Suprapubic skin (tissue), 4 donors: ENCODE measurements at regions not wholly inside any gene's neighbourhood (a gene's known extent, or its start where the extent isn't known, plus 50 kb on each side); places are given as distances from the start of the nearest gene placed in this dataset.

ENCODE experiments used
- DNase-seq, 2 donors: peaks; one replicate each; pipeline ENCODE4 v3.0.0-alpha.2; 2019; ENCODE audit warnings: low spot score in 2 of 2
- H3K27ac ChIP-seq: fragments of 200-600 bp; sonication (generic); one replicate; pipeline ENCODE4 v1.5.1; 2019
- H3K27me3 ChIP-seq: fragments of 200-600 bp; sonication (generic); one replicate; pipeline ENCODE4 v1.5.1; 2019
- H3K36me3 ChIP-seq: fragments of 200-600 bp; sonication (generic); one replicate; pipeline ENCODE4 v1.5.1; 2019
- H3K4me1 ChIP-seq: fragments of 200-600 bp; sonication (generic); one replicate; pipeline ENCODE4 v1.5.1; 2019
- H3K4me3 ChIP-seq: fragments of 200-600 bp; sonication (generic); one replicate; pipeline ENCODE4 v1.5.1; 2019; ENCODE audit warnings: mild to moderate bottlenecking
- H3K9me3 ChIP-seq: fragments of 200-600 bp; sonication (generic); one replicate; pipeline ENCODE4 v1.5.1; 2019
- EP300 ChIP-seq: sonication (generic); formaldehyde crosslinking; IDR thresholded peaks from one replicate; pipeline ENCODE4 v1.6.1; 2017; ENCODE audit warnings: antibody characterized with exemption
- POLR2A ChIP-seq, 2 donors: fragments of 450-650 bp; IDR thresholded peaks; one replicate each; pipeline ENCODE4 v1.6.1; 2017; ENCODE audit warnings: antibody characterized with exemption in 2 of 2, mild to moderate bottlenecking in 2 of 2, moderate library complexity in 2 of 2
- POLR2AphosphoS5 ChIP-seq, 3 donors: sonication (generic); formaldehyde crosslinking; IDR thresholded peaks; one replicate each; pipeline ENCODE4 v1.6.1; 2017; ENCODE audit warnings: antibody characterized with exemption in 3 of 3
- WGBS: methylation state at CpG from one replicate; pipeline ENCODE4 v1.1.5; 2018; 5-methylcytosine and 5-hydroxymethylcytosine counted together
- TF ChIP-seq, protein P1 (sequence below), 2 donors: fragments of 200-600 bp in 1 of 2; fragments of 450-650 bp in 1 of 2; sonication (generic) in 1 of 2; IDR thresholded peaks; one replicate each; pipeline ENCODE4 v1.5.1; 2016 to 2019; ENCODE audit warnings: antibody characterized with exemption in 2 of 2, mild to moderate bottlenecking in 1 of 2, moderate library complexity in 1 of 2

DNA sequence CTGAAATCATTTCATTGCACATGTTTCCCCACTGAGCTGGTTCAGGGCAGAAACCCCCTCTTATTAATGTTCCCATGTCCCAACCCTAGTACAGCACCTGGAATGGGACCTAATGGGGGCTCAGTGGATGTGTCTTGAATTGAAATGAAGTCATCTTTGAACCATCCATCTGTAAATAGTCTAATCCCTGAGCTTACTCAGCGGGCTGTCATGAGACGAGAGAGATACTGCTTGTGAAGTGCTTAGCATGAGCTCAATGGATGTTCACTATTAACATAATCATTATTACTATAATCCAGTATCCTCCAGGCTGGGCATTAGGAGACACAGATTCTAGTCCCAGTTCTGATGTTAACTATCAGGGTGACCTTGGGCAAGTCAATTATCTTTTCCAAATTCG, 106.6 kb upstream of the LRFN2 start:
- 82% methylated on average over 3 of the region's 3 CpGs for WGBS
- Histone ChIP-seq H3K36me3 (no peaks in the 10 kb centered on the region), H3K27me3 (no peaks in the 10 kb centered on the region), H3K9me3 (no peaks in the 10 kb centered on the region), H3K4me1 (no peaks in the 10 kb centered on the region), H3K27ac (no peak overlapping the region), H3K4me3 (no peak overlapping the region)
- no peak for DNase-seq
- TF ChIP-seq, protein P1, sequence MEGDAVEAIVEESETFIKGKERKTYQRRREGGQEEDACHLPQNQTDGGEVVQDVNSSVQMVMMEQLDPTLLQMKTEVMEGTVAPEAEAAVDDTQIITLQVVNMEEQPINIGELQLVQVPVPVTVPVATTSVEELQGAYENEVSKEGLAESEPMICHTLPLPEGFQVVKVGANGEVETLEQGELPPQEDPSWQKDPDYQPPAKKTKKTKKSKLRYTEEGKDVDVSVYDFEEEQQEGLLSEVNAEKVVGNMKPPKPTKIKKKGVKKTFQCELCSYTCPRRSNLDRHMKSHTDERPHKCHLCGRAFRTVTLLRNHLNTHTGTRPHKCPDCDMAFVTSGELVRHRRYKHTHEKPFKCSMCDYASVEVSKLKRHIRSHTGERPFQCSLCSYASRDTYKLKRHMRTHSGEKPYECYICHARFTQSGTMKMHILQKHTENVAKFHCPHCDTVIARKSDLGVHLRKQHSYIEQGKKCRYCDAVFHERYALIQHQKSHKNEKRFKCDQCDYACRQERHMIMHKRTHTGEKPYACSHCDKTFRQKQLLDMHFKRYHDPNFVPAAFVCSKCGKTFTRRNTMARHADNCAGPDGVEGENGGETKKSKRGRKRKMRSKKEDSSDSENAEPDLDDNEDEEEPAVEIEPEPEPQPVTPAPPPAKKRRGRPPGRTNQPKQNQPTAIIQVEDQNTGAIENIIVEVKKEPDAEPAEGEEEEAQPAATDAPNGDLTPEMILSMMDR (IDR thresholded peaks at IDR 0.05), result no peak
- TF ChIP-seq EP300, result no peak
- no peak for TF ChIP-seq POLR2A (IDR thresholded peaks at IDR 0.05)
- TF ChIP-seq POLR2AphosphoS5 (IDR thresholded peaks at IDR 0.05), result no peak

- DNase-seq, result no peak
- 91% methylated on average over 2 of the region's 2 CpGs for WGBS
- H3K27ac ChIP-seq, result no peak overlapping the region
- no peak for TF ChIP-seq EP300
- TF ChIP-seq, protein P1 (IDR thresholded peaks at IDR 0.05), result no peak
- TF ChIP-seq POLR2AphosphoS5 (IDR thresholded peaks at IDR 0.05), result no peak
- TF ChIP-seq POLR2A (IDR thresholded peaks at IDR 0.05), result no peak
- H3K4me3 ChIP-seq, result no peak overlapping the region
- peaks cover 10% of the 10 kb centered on the region for H3K27me3 ChIP-seq
- H3K9me3 ChIP-seq, result no peaks in the 10 kb centered on the region
- no peaks in the 10 kb centered on the region for H3K36me3 ChIP-seq
- no peaks in the 10 kb centered on the region for H3K4me1 ChIP-seq
Measured at GRCh38 chr6:40692337-40692736, 105.2 kb upstream of the LRFN2 start.

DNA sequence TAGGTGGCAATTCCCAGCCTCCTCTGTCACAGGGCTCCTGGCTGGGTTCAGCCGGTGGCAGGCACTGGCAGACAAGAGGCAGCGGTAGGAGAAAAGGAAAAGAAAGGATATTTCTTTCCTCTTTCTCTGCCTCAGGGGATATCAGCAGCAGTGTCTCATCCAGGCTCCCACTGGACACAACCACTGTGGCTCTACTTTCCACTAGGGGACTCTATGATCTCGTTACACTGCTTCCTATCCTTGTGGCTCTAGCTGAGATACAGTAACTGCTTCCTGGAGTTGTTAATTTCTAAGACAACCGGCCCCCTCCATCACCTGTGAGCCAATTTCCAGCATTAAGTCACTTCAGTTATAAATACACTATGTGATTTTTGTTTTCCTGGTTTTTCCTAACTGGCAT, 102.0 kb upstream of the LRFN2 start:
- Histone ChIP-seq H3K36me3 (no peaks in the 10 kb centered on the region), H3K27me3 (peaks cover 26% of the 10 kb centered on the region), H3K27ac (no peak overlapping the region), H3K4me1 (no peaks in the 10 kb centered on the region), H3K9me3 (peaks cover 3% of the 10 kb centered on the region), H3K4me3 (no peak overlapping the region)
- WGBS, result 73% methylated on average over 4 of the region's 4 CpGs
- DNase-seq, result no peak
- TF ChIP-seq, protein P1 (IDR thresholded peaks at IDR 0.05), result no peak
- TF ChIP-seq POLR2AphosphoS5 (IDR thresholded peaks at IDR 0.05) (no peak), POLR2A (IDR thresholded peaks at IDR 0.05) (no peak), EP300 (no peak)

DNA sequence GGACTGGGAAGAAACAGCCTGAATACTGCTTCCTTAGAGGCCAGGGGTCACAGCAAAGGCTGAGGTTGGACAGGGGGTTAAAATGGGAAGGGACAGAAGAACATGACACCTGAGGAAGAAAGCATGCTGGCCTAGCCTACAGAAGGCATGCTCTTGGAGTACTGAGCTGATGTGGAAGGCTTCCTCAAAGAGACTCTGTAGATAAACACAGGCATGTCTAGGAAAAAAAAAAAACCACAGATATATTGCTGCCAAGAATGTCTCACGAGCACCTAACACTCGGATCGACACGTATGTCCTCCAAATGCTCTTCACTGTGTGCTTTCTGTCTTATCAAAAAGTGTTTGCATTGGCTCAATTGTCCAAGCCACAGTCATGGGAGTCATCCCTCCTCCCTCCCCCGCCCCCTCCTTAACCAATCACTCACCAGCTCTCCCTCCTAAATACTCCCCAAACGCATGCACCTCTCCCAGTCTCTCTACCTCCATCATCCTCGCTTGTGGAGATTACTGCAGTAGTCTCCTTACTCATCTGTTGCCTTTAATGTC, 101.1 kb upstream of the LRFN2 start:
- no peak overlapping the region for H3K27ac ChIP-seq
- no peak for DNase-seq
- no peaks in the 10 kb centered on the region for H3K36me3 ChIP-seq
- 69% methylated on average over 7 of the region's 7 CpGs for WGBS
- H3K4me3 ChIP-seq, result no peak overlapping the region
- H3K4me1 ChIP-seq, result no peaks in the 10 kb centered on the region
- TF ChIP-seq, protein P1 (IDR thresholded peaks at IDR 0.05), result no peak
- no peak for TF ChIP-seq EP300
- TF ChIP-seq POLR2AphosphoS5 (IDR thresholded peaks at IDR 0.05), result no peak
- TF ChIP-seq POLR2A (IDR thresholded peaks at IDR 0.05), result no peak
- H3K27me3 ChIP-seq, result peaks cover 26% of the 10 kb centered on the region
- peaks cover 3% of the 10 kb centered on the region for H3K9me3 ChIP-seq

DNA sequence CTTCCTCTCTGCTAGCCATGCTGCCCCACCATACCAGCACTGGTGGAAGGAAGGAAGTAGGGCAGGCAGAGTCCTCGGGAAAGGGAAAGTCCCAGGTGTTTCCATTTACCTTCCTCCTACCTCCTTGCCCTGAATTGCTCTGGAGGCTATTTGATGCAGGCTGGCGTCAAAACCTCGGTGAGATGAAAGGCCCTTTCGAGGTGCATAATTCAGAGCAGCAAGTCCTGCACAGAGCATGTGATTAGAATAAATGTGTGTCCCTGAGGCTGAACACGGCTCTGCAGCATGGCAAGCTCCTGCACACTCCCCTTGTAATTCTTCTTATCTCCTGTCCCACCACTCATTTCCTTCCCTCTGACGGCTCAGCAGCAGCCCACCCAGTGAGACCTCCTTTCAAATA, 98.7 kb upstream of the LRFN2 start:
- 4% methylated on average over 6 of the region's 6 CpGs for WGBS
- Histone ChIP-seq H3K4me1 (no peaks in the 10 kb centered on the region), H3K9me3 (peaks cover 3% of the 10 kb centered on the region), H3K4me3 (no peak overlapping the region), H3K27ac (no peak overlapping the region), H3K36me3 (no peaks in the 10 kb centered on the region), H3K27me3 (peaks cover 26% of the 10 kb centered on the region)
- no peak for DNase-seq
- no peak for TF ChIP-seq POLR2A (IDR thresholded peaks at IDR 0.05)
- TF ChIP-seq EP300, result no peak
- no peak for TF ChIP-seq POLR2AphosphoS5 (IDR thresholded peaks at IDR 0.05)
- TF ChIP-seq, protein P1 (IDR thresholded peaks at IDR 0.05), result no peak
